ENCODE measurements at regions not wholly inside any gene's neighbourhood (a gene's known extent, or its start where the extent isn't known, plus 50 kb on each side); places are given as distances from the start of the nearest gene placed in this dataset.

DNA sequence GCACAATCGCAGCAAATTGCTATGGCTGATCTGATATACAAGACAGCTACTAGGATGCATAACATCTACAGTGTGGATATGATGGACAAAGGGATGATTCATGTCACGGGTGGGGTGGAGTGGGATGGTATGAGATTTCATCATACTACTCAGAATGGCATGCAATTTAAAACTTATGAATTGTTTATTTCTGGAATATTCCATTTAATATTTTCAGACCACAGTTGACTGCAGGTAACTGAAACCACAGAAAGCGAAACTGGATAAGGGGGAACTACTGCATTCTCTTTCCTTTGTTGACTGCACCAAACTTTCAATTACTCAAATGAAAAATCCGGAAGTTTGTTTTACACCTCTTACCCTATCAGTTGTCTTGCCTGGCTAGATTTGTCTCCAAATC is 94.4 kb upstream of the NEUROD1 start:
- TF ChIP-seq POLR2AphosphoS5 (IDR thresholded peaks at IDR 0.05) (no peak), POLR2A (IDR thresholded peaks at IDR 0.05) (no peak), EP300 (IDR thresholded peaks at IDR 0.05) (no peak)
- TF ChIP-seq, protein P1, sequence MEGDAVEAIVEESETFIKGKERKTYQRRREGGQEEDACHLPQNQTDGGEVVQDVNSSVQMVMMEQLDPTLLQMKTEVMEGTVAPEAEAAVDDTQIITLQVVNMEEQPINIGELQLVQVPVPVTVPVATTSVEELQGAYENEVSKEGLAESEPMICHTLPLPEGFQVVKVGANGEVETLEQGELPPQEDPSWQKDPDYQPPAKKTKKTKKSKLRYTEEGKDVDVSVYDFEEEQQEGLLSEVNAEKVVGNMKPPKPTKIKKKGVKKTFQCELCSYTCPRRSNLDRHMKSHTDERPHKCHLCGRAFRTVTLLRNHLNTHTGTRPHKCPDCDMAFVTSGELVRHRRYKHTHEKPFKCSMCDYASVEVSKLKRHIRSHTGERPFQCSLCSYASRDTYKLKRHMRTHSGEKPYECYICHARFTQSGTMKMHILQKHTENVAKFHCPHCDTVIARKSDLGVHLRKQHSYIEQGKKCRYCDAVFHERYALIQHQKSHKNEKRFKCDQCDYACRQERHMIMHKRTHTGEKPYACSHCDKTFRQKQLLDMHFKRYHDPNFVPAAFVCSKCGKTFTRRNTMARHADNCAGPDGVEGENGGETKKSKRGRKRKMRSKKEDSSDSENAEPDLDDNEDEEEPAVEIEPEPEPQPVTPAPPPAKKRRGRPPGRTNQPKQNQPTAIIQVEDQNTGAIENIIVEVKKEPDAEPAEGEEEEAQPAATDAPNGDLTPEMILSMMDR (IDR thresholded peaks at IDR 0.05), result no peak
- no peak for DNase-seq
- Histone ChIP-seq H3K4me3 (no peak overlapping the region), H3K4me1 (peaks cover 0 to 20% (median 5%) of the 10 kb centered on the region in 4 donors), H3K9me3 (no peaks in the 10 kb centered on the region), H3K27me3 (no peaks in the 10 kb centered on the region), H3K36me3 (no peaks in the 10 kb centered on the region), H3K27ac (no peak overlapping the region)
- intact Hi-C loops (cut with DNase I; ENCODE audit: low total_unique reads), result no loop called here
- WGBS, 5 donors, result 90 to 94% (median 91%) methylated on average over 4 of the region's 4 CpGs

DNA sequence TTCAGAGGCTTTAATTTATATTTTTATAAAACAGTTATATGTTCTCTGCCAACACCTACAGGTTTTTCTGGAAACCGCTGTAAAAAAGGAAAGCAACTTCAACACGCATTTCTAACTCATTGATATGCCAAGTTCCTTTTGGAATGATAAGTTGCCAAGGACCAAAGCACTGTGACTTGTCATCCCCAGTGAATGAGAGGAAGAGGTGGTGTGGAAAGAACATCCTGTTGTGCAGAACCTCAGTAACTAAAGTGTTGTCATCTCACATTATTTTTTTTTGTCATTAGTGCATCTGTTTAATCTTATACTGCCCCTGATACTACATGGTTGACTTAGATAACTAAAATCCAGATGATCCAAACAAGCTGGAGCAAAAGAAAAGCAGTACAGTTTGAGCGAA is 96.0 kb upstream of the NEUROD1 start:
- no peaks in the 10 kb centered on the region for H3K27me3 ChIP-seq
- 83 to 92% (median 88%) methylated on average over 3 of the region's 3 CpGs for WGBS, 5 donors
- intact Hi-C loops (cut with DNase I; ENCODE audit: low total_unique reads), result no loop called here

DNA sequence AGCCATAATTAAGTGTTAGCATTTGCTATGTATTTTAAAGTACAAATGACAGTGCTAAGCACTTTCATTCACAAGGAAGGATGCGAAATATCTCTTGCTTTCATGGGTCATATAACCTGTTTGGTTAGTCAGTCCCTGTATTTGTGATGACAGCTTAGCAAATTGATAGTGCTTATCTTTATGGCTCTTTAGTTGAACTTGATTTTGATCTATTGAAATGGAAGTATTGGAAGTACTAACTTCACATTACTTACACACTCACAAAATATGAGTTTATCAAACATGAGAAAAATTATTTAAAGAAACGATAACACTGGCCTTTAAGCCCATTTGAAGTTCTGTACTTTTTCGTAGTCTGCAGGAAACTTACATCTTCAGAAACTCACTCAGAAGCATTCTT is 97.4 kb upstream of the NEUROD1 start:
- 70 to 83% (median 72%) methylated on average over 3 of the region's 3 CpGs for WGBS, 5 donors
- no peak for TF ChIP-seq POLR2AphosphoS5 (IDR thresholded peaks at IDR 0.05)
- no peak for TF ChIP-seq POLR2A (IDR thresholded peaks at IDR 0.05)
- TF ChIP-seq, protein P1 (IDR thresholded peaks at IDR 0.05), result no peak
- TF ChIP-seq EP300 (IDR thresholded peaks at IDR 0.05), result no peak
- Histone ChIP-seq H3K4me3 (no peak overlapping the region), H3K36me3 (no peaks in the 10 kb centered on the region), H3K9me3 (no peaks in the 10 kb centered on the region), H3K27ac (no peak overlapping the region), H3K4me1 (peaks cover 0 to 43% (median 22%) of the 10 kb centered on the region in 4 donors), H3K27me3 (no peaks in the 10 kb centered on the region)
- no peak for DNase-seq
- intact Hi-C loops (cut with DNase I; ENCODE audit: low total_unique reads), result no loop called here

More for the DNA sequence above, 96.0 kb upstream of the NEUROD1 start:
- no peaks in the 10 kb centered on the region for H3K36me3 ChIP-seq
- TF ChIP-seq POLR2AphosphoS5 (IDR thresholded peaks at IDR 0.05) (no peak), EP300 (IDR thresholded peaks at IDR 0.05) (no peak), POLR2A (IDR thresholded peaks at IDR 0.05) (no peak)
- TF ChIP-seq, protein P1 (IDR thresholded peaks at IDR 0.05), result no peak
- H3K4me3 ChIP-seq, result no peak overlapping the region
- no peak for DNase-seq
- peaks cover 0 to 36% (median 19%) of the 10 kb centered on the region in 4 donors for H3K4me1 ChIP-seq
- H3K9me3 ChIP-seq, result no peaks in the 10 kb centered on the region
- no peak overlapping the region for H3K27ac ChIP-seq

DNA sequence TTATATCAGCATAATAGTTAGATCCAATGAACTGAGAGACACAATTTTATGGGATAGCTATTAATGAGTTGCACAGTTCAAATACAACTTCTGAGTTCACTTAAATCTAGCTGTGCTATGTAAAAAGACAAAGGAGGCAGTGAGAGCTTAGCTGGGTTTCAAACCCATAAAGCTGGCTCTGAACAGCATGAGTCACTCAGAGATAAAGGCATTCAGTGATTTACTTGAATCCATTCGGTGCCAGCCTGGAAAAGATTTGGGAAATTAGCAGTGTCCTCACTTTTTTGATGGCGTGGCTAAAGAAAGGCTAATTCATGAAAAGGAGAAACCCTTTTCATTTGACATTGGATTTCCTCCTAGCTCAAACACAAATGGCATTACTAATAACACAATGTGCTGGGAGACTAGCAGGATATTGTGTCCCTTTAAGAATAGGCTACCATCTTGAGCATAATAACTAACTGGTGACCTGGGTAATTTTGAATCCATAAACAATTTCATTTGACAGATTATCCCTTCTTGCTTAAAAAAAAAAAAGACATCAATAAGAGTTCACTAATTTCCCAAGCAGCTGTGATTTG is 98.4 kb upstream of the NEUROD1 start:
- TF ChIP-seq POLR2AphosphoS5 (IDR thresholded peaks at IDR 0.05) (no peak), EP300 (IDR thresholded peaks at IDR 0.05) (no peak), POLR2A (IDR thresholded peaks at IDR 0.05) (no peak)
- TF ChIP-seq, protein P1 (IDR thresholded peaks at IDR 0.05), result no peak
- intact Hi-C loops (cut with DNase I; ENCODE audit: low total_unique reads), result no loop called here
- 50 to 59% (median 52%) methylated on average over 2 of the region's 2 CpGs for WGBS, 5 donors
- no peak overlapping the region for H3K27ac ChIP-seq
- no peaks in the 10 kb centered on the region for H3K9me3 ChIP-seq
- no peaks in the 10 kb centered on the region for H3K27me3 ChIP-seq
- H3K4me1 ChIP-seq, result peaks cover 0 to 52% (median 22%) of the 10 kb centered on the region in 4 donors
- no peak for DNase-seq
- no peak overlapping the region for H3K4me3 ChIP-seq
- H3K36me3 ChIP-seq, result no peaks in the 10 kb centered on the region

Measured in stomach (tissue), 8 donors.